Right ventricle myocardium superior (tissue), 1 donor: ENCODE measurements at regions not wholly inside any gene's neighbourhood (a gene's known extent, or its start where the extent isn't known, plus 50 kb on each side); places are given as distances from the start of the nearest gene placed in this dataset.

Experiments used
- ATAC-seq: fragments of 200-7000 bp; cut with Tn5 transposase; one replicate; pipeline ENCODE4 v1.9.1; 2020; ENCODE audit warnings: mild to moderate bottlenecking; ENCODE audit not compliant: poor library complexity
- DNase-seq: peaks from one replicate; pipeline ENCODE4 v3.0.0-alpha.2; 2020
- intact Hi-C: fragments of 100-400 bp; cut with DNase I; formaldehyde crosslinking; loops from one replicate; pipeline ENCODE4 v1.11.2; 2022
- donor health status: DM: no; HTN: yes; CAD: no; lungs with severe emphysema.

DNA sequence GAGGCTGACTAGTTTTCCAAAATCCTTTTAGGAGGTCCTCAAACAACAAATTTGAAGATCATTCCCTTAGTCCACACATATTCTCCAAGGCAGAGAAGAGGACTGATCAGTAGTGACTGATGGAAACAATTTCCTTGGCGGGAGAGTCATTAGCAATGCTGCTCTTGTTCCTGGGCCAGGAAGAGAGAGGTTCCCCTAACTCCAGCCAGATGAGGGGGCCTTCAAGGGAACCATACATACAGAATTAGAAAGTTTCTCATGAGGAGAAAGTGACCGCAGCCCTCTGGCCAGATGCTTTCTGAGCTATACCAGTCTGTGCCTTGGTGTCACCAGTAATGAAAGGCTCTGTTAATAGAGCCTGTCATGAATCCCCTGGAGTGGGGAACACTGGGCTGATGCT, 539.4 kb downstream of the BNC2 start:
- intact Hi-C loops = no loop called here
- ATAC-seq = peak; percentile 14
- no peak for DNase-seq

GRCh38 chr9:16331527-16331926, 538.9 kb downstream of the BNC2 start:
- ATAC-seq (no peak), DNase-seq (no peak)
- intact Hi-C loops = no loop called here

- intact Hi-C loops = no loop called here
- DNase-seq = no peak
- ATAC-seq = no peak
Observed at GRCh38 chr9:16333691-16334090, 536.8 kb downstream of the BNC2 start.

GRCh38 chr9:16335788-16336580, 534.5 kb downstream of the BNC2 start:
- DNase-seq (peak; percentile 77), ATAC-seq (peak; percentile 88)
- intact Hi-C loops = no loop called here

- intact Hi-C loops = no loop called here
- no peak for DNase-seq
- ATAC-seq = no peak
Observed at GRCh38 chr9:16336833-16337232, 533.6 kb downstream of the BNC2 start.

GRCh38 chr9:16337322-16338029, 533.0 kb downstream of the BNC2 start:
- no peak for DNase-seq
- intact Hi-C loops = no loop called here
- no peak for ATAC-seq

DNA sequence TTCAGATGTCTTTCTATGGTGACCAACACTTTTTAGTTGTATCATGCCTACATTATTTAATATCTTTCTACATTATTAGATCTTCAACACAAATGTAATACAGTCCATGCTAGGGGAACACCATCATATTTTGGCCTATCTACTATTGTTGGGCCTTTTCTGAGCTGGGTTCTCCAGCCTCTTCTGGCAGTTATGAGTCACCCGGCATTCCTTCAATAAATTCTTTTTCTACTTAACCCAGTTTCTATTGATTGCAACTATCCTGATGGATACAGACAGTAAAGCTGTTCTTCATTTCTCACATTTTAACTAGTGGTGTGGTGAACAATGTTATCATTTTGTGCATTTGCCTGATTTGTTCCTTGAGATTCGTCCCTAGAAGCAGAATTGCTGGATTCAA, 529.3 kb downstream of the BNC2 start:
- intact Hi-C loops = no loop called here
- no peak for DNase-seq

GRCh38 chr9:16342246-16343020, 528.0 kb downstream of the BNC2 start:
- DNase-seq (no peak), ATAC-seq (no peak)
- intact Hi-C loops = no loop called here

More for the DNA sequence above, 529.3 kb downstream of the BNC2 start:
- no peak for ATAC-seq

DNA sequence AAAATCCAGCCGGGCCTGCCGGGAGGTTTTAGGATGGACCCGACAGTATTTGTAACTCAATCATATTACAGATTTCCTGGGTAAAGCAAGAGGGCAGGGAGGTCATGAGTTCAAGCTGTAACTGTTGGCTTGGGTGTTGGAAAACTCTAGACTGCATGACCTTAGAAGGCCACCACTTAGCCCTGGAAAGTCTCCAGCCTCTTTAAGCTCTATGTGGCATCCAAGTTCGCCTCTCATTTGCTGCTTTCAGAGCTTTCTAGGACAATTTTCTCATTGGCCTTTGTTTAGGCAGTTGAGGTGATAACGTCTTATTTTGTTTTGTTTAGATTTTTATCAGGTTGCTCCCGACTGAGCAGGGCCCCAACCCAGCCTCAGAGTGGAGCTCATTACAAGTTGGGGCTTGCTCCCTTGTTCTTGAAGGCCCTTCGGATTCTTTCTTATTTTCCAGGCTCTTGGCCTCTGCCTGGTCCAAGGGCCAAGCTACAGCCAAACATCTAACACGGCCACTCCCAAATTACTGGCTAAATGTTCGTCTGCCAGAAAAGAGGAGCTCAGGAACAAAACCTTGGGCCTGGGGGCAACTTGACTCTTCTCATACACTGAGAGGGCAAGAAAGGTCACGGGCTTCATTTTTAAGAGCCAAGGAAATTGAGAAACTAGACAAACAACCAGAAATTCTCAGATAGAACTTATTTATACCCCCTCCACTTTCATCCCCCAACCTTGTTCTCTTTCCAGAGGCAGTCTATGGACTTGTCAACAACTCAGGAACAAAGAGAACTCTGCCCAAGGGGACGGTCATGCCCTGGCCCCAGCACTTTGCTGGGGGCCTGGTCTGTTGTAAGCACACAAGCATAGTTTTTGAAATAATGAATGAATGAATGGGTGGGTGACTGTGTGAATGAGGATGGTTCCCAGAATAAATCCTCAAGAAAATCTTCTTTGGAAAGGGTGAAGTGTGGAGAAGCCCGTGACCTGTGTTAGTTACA, 526.9 kb downstream of the BNC2 start:
- intact Hi-C loops = no loop called here
- DNase-seq = no peak
- ATAC-seq = peak; percentile 68

DNA sequence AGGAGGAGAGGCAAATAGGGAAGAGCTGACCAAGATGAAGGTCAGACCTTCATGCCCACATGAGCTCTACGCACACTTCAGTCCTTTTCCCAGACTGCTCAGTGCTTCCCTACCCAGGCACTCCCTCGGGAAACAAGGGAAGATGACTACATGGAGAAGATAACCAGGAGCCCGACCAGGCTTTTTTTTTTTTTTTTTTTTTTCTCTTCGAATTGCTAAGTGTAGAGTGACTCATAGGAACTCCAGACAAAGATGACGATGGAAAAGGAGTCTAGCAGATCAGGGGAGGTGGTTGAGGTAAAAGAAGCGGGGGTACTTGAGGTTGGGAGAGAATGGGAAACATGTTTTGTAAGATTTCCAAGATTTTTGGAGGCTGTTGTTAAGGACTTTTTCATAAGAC, 526.1 kb downstream of the BNC2 start:
- DNase-seq = no peak
- peak; percentile 28 for ATAC-seq
- intact Hi-C loops = no loop called here

DNA sequence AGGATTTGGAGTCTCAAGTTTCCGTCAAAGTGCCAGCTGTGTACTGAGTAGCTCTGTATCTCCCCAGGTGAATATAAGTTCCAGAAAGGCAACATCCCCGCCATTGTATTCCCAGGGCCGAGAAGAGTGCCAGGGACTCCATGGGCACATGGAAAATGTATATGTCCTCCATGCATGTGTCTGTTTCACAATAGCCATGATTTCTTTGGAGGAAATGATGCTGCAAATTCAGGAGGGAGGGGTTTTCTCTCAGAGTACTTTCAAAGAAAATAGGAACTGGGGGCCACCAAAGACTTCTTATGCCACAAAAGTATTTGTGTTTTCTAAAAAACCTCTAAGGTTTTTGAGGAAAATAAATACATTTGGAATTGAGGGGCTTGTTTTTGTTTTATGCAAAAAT, 524.6 kb downstream of the BNC2 start:
- intact Hi-C loops = no loop called here
- DNase-seq = no peak

GRCh38 chr9:16347886-16348285, 522.6 kb downstream of the BNC2 start:
- intact Hi-C loops = no loop called here
- ATAC-seq = no peak
- DNase-seq = no peak

More for the DNA sequence above, 524.6 kb downstream of the BNC2 start:
- ATAC-seq = no peak

DNA sequence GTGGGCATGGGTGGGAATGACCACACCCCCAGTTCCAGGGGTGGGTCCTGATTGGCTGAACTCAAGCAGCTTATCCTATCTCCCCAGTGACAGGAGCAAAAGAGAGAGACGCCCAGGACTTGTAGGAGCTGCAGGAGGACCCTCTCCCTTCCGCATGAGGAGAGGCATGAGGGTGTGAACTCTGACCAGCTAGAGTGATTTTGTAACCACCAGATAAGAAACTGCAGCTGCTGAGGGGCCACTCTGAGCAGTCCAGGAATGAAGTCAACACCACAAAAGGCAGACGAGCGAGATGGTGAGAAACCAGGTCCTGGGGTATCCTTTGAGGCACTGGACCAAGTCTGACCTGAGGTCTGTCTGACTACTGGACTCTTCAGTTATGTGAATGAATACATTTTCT, 521.9 kb downstream of the BNC2 start:
- intact Hi-C loops = no loop called here
- ATAC-seq = no peak
- no peak for DNase-seq

DNA sequence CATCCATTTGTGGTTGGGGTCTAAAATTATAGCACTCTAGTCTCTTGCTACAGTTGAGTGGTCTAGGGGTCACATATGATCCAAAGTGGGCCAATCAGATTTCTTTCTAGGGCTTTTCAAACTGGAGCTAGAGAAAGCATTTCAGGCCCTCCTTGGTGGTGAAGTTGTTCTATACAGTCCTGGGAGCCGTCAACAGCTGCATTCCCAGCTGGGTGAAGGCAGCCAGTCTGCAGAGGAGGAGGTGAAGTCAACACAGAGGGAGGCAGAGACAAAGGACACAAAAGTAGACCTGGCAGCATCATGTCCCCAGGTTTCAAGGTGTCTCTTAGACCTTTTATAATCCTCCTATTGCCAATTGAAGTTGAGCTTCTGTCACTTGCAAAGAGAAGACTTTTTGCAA, 518.2 kb downstream of the BNC2 start:
- DNase-seq = no peak
- intact Hi-C loops = no loop called here
- no peak for ATAC-seq

DNA sequence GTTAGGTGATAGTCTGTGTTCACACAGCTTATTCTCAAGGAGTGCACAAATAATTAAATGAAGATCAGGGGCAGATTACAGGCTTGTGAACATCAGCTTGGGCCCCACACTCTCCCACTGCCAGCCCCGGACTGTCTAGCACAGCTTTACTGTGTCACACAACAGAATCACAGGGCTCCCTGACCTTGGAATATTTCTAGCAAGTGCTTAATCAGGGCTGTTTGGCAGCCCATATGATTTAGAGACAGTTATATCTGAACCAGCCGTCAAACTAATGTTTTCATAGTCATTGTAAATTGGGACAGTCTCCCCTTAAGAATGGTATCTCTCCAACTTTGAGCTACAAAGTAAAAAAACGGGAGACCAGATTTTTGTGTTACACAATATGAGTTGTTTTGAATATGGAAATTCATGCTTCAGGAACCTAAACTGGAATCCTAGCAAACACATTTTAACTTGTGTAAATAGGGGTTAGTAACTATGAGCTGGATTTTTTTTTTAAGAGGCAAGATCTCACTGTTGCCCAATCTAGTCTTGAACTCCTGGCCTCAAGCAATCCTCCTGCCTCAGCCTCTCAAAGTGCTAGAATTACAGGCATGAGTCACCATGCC, 517.6 kb downstream of the BNC2 start:
- ATAC-seq (peak; percentile 78), DNase-seq (no peak)
- intact Hi-C loops = no loop called here

DNA sequence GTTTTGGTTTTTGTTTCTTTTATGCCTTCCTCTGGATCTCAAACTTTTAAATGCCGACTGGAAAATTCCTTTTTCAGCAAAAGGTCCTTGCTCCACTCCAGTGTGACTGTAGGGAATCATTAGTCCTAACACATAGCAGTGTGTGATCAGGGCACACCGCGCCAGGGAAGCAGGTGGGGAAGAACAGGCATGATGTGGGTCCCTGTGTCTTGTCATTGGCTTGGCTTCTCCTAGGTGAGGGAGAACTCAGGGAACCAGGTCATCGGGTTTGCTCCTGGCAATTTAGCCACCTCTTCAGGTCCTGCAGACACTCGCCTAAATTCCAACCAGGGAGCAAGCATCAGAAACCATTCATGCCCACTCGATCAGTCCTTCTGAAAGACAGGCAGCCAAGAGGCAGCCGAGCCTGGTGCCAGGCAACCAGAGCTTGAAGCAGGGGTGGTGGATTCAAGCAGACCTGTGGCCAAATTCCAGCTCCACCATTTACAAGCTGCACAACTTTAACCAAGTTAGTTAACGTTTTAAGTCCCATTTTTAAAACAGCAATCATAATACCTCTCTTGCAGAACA, 514.2 kb downstream of the BNC2 start:
- DNase-seq (no peak), ATAC-seq (no peak)
- intact Hi-C loops = no loop called here

GRCh38 chr9:16357828-16358227, 512.6 kb downstream of the BNC2 start:
- intact Hi-C loops = no loop called here
- no peak for DNase-seq
- ATAC-seq = no peak

GRCh38 chr9:16358751-16359150, 511.7 kb downstream of the BNC2 start:
- intact Hi-C loops = no loop called here
- DNase-seq = no peak
- ATAC-seq = no peak
